Mucosa of gallbladder (tissue), 1 donor: ENCODE measurements at regions not wholly inside any gene's neighbourhood (a gene's known extent, or its start where the extent isn't known, plus 50 kb on each side); places are given as distances from the start of the nearest gene placed in this dataset.
A peak's percentile ranks its signal among the peaks of the same experiment; 100 is the strongest.
"Not testable (repeated sequence)": the region's sequence is repeated elsewhere in the genome, so short reads cannot be mapped to it uniquely, and the experiment has no call there.

ENCODE experiments used
- DNase-seq: peaks from one replicate; pipeline ENCODE4 v3.0.0-alpha.2; 2020; ENCODE audit warnings: low spot score
- donor health status: DM: no; HTN: no; CAD: no.

DNA sequence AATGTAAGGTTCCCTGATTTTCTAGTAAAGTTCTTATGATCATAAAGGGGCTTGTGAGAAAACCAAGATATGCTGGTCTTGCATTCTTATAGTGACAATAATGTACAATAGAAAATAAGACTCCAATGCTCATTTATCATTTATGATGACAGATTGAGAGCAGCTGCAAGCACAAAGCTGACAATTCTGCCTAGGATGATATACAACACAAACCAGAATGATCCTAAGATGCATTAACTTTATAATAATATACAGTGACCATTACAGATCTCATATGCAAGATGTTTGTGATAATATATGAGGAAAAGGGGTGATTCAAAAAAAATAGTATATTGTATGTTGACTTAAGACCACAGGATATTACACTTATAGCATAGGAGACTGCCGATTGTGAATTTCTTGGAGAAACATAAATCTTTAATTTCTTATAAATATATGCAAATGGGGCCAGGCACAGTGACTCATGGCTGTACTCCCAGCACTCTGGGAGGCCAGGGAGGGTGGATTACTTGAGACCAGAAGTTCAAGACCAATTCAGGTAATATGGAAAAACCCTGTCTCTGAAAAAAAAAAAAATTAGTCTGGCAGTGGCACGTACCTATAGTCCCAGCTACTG, 387.0 kb downstream of the ZBBX start:
- DNase-seq = no peak

GRCh38 chr3:166986000-166986399, 394.1 kb downstream of the ZBBX start:
- no peak for DNase-seq

DNA sequence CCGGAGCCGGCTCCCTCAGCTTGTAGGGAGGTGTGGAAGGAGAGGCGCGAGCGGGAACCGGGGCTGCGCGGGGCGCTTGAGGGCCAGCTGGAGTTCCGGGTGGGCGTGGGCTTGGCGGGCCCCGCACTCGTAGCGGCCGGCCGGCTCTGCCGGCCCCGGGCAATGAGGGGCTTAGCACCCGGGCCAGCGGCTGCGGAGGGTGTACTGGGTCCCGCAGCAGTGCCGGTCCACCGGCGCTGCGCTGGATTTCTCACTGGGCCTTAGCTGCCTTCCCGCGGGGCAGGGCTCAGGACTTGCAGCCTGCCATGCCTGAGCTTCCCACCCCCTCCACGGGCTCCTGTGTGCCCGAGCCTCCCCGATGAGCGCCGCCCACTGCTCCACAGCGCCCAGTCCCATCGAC, 404.3 kb downstream of the ZBBX start:
- DNase-seq = not testable (repeated sequence)

- DNase-seq = not testable (repeated sequence)
Observed at GRCh38 chr3:166967714-166968113, 412.4 kb downstream of the ZBBX start.

GRCh38 chr3:166962911-166963310, 417.2 kb downstream of the ZBBX start:
- DNase-seq = no peak

DNA sequence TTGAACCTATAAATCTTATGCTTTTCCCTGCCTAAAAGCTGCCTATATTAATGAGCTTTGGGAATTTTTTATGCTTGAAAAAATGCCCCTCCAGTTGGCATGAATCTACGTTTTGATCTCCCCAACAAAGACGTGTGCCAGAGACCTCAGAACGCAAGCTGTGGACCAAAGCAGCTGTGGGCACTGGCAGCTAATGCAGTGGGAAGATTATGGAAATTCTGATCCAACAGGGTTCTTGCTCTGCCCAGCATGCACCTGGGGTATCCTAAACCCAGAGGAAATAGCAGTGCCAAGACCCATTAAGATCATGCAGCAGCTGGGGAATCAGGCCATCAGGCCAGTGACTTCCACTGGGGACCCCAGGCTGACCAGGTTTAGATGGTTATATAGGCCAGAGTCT, 423.0 kb downstream of the ZBBX start:
- DNase-seq = no peak

DNA sequence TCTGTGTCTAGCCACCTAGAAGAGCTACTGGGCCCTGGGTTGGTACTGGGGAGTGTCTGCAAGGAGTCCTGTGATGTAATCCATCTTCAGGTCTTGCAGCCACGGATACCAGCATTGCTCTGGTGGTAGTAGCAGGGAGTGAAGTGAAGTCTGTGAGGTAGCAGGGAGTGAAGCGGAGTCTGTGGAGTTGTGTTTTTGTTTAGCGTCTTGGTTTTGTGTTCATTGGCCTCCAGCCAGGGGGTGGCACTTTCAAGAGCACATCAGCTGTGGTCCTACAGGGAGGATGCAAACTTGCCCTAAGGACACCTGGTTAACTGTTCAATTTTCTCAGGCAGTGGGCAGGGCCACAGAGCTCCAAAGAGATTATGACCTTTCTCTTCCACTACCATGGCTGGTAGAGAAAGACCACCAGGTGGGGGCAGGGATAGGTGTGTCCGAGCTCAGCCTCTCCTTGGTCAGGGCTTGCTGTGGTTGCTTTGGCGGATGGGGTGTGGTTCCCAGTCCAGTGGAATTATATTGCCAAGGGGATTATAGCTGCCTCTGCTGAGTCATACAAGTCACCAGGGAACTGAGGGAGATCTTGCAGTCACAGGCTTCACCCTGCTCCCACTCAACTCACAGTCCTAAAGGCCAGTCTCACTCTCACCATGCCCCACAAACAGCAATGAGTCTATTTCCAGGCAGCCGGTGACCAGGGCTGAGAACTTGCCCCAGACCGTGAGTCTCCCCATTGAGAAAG, 424.7 kb downstream of the ZBBX start:
- DNase-seq = no peak

GRCh38 chr3:166934879-166935278, 445.2 kb downstream of the ZBBX start:
- no peak for DNase-seq

DNA sequence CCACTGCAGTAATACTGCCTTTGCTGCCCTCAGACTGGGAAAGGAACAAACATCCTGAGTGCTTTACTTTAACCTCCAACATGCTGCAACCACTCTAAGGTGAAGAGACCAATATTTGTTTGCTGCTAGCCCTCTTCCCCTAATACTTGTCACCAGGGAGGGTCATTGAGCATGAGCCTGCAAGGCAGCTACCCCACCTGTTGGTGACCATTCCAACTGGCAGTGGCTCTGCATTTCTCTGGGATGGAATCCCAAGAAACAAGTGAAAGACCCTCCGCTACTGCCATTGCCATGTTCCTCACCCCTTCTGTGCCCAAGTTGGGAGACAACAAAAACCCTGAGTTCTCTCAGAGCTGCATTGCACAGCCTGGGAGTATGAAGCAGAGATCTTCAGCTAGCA, 462.7 kb downstream of the ZBBX start:
- DNase-seq = no peak

GRCh38 chr3:166902374-166902773, 477.7 kb downstream of the ZBBX start:
- no peak for DNase-seq

DNA sequence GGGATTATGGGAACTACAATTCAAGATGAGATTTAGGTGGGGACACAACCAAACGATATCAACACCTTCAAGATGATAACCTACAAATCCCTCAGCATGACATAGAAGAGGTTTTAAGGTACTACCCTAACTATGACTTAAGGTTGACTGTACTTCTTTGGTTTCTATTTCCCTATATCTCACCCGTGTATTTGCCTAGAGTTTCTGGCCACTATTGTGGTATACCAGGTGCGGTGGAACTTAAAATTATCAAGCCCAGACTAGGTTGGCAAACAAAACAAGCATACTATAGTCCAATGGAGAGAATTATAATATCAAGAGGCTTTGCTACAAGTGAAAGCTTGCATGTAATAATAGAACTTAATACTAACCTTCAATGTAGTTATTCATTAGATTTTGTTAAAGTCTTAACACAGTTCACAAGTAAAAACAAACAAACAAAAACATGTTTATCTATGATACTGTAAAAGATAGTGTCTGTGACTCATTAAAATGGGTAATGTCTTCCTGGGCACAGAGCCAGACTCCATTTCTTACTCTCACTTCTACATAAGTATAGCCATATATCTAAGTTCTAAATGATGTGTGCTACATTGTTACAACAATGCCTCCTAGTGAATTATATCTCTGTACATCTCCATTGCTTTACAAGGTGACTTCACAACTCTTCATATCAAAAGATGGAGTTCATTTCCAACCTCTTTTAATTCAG, 479.1 kb downstream of the ZBBX start:
- no peak for DNase-seq

DNA sequence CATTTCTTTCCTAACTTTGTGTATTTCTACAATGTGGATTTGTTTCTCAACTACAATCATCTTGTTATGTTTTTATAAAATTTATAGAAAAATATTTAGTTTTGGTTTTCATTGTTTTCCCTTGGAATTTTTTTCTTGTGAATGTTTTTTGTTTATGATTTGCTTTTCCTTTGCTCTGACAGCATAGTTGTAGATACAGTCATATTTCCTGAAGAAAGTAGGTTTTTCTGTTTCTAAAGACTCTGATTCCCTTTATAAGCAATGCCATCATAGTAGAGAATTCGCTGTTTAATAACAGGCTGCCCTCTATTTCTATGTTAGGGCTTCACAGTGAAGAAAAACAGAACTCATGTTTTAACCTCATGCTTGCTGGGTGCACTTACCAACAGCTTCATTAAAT, 482.3 kb downstream of the ZBBX start:
- no peak for DNase-seq

GRCh38 chr3:166889241-166889640, 490.9 kb downstream of the ZBBX start:
- DNase-seq = no peak

DNA sequence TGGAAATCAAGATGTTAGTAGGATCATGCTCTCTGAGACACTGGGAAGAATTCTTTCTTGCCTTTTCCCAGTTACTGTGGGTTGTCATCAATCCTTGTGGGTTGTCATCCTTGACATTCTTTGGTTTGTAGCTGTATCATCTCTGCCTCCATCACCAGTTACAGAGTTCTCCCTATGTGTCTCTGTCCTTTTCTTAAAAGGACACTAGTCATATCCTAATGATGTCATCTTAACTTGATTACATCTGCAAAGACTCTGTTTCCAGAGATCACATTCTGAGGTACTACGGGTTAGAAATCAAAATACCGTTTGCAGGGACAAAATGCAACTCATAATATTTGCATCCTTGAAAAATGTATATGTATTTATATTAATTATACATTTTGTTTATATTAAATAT, 500.4 kb downstream of the ZBBX start:
- no peak for DNase-seq

- no peak for DNase-seq
Observed at GRCh38 chr3:166877971-166878370, 502.1 kb downstream of the ZBBX start.

DNA sequence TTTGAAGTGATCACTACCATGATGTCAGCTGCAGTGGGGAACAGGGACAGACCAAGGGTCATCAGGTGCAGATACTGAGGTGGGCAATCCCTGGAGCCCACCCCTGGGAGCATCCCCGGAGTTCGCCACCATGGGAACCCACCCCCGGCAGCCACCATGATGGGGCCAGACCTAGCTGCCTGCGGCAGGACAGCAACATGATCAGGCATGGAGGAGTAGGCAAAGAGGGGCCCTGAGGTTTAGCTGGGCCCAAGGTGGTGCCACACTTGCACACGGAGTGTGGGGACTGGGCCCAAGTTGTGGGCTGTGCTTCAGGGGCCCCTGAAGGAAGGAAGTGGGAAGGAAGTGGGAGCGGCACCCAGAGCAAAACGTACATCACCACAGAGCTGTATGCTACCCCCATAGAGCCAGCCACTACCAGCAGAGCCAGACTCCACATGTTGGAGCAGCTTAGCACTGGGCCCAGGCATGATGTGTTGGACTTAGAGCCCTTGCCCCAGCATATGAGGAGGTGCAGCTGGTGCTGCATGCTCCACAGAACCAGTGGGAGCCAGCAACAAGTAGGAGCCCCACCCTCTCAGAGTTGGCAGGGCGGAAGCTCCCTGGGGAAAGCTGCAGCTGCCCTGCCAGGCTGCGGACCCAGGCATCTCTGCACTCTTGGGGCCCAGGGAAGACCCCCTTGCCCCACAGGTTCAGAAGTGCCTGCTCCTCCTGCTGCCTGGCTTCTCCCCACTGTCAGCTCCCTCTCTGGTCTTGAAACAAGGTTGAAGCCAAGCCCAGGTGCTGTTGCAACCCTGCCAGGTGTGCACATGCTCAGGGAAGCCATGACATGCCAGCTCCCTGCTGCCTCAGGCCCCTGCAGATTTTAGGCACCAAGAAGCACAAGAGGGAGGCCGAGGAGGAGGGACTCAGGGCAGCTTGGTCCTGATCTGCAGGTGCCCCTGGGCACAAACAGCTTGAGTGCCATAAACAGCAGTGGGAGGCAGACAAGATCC, 515.3 kb downstream of the ZBBX start:
- no peak for DNase-seq

- no peak for DNase-seq
Observed at GRCh38 chr3:166860217-166860616, 519.9 kb downstream of the ZBBX start.

- no peak for DNase-seq
Observed at GRCh38 chr3:166844329-166844728, 535.8 kb downstream of the ZBBX start.

GRCh38 chr3:166842784-166843183, 537.3 kb downstream of the ZBBX start:
- DNase-seq = not testable (repeated sequence)

DNA sequence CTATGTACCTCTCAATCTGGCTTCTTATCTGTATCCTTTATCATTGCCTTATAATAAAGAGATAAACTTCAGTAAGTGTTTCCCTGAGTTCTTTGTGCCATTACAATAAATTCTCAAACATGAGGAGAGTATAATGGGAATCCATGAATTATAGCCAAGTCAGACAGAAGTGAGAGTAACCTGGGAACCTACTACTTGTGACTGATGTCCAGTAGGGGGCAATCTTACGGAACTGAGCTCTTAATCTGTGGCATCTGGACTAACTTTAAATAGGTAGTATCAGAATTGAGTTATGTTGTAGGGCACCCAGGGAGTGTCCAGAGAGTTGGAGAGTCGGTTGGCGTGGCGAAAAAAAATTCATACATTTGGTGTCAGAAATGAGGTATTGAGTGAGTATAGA, 542.6 kb downstream of the ZBBX start:
- no peak for DNase-seq

GRCh38 chr3:166836836-166837235, 543.3 kb downstream of the ZBBX start:
- no peak for DNase-seq

GRCh38 chr3:166829896-166830295, 550.2 kb downstream of the ZBBX start:
- peak; percentile 13 for DNase-seq
